Neutrophil (primary cell): ENCODE measurements at regions not wholly inside any gene's neighbourhood (a gene's known extent, or its start where the extent isn't known, plus 50 kb on each side); places are given as distances from the start of the nearest gene placed in this dataset.

Experiments used
- H3K27ac ChIP-seq: fragments of 200-600 bp; sonication (generic); 2 replicates; pipeline ENCODE4 v1.5.1; 2016; ENCODE audit warnings: mild to moderate bottlenecking, moderate library complexity
- H3K27me3 ChIP-seq: fragments of 200-600 bp; sonication (generic); 2 replicates; pipeline ENCODE4 v1.6.0; 2016; ENCODE audit warnings: mild to moderate bottlenecking
- H3K36me3 ChIP-seq: fragments of 200-600 bp; sonication (generic); 2 replicates; pipeline ENCODE4 v1.5.1; 2017
- H3K4me1 ChIP-seq, 2 experiments: fragments of 200-600 bp in 1 of 2; sonication (generic) in 1 of 2; 1 replicate in 1 of 2; 2 replicates in 1 of 2; pipeline versions ENCODE4 v1.5.1 to v1.6.1; 2013 to 2016; ENCODE audit warnings: low read depth in 1 of 2, low read length in 1 of 2, mild to moderate bottlenecking in 1 of 2, moderate library complexity in 1 of 2; ENCODE audit not compliant: control insufficient read depth in 1 of 2, insufficient read depth in 1 of 2
- H3K4me3 ChIP-seq, 2 experiments: fragments of 200-600 bp in 1 of 2; sonication (generic) in 1 of 2; 1 replicate in 1 of 2; 2 replicates in 1 of 2; pipeline ENCODE4 v1.5.1; 2013 to 2016; ENCODE audit warnings: low read depth in 1 of 2, low read length in 1 of 2, mild to moderate bottlenecking in 1 of 2, moderate library complexity in 1 of 2
- H3K9me3 ChIP-seq: fragments of 200-600 bp; sonication (generic); 2 replicates; pipeline ENCODE4 v1.5.1; 2016
- TF ChIP-seq, protein P1 (sequence below): fragments of 200-600 bp; sonication (generic); IDR thresholded peaks from 2 replicates; pipeline ENCODE4 v1.5.1; 2016; ENCODE audit warnings: antibody characterized with exemption

DNA sequence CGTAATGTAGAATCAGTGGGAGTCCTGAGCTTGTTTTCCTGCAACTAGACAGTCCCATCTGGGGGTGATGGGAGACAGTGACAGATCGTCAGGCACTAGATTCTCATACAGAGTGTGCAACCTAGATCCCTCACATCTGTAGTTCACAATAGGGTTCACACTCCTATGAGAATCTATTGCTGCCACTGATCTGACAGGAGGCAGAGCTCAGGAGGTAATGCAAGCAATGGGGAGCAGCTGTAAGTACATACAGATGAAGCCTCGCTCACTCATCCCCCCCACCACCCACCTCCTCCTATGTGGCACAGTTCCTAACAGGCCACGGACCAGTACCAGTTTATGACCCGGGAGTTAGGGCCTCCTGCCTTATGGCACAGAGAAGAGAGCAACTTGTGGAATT, 116.2 kb upstream of the PIK3R1 start:
- no peak overlapping the region for H3K27ac ChIP-seq
- no peak overlapping the region for H3K4me3 ChIP-seq
- TF ChIP-seq, protein P1, sequence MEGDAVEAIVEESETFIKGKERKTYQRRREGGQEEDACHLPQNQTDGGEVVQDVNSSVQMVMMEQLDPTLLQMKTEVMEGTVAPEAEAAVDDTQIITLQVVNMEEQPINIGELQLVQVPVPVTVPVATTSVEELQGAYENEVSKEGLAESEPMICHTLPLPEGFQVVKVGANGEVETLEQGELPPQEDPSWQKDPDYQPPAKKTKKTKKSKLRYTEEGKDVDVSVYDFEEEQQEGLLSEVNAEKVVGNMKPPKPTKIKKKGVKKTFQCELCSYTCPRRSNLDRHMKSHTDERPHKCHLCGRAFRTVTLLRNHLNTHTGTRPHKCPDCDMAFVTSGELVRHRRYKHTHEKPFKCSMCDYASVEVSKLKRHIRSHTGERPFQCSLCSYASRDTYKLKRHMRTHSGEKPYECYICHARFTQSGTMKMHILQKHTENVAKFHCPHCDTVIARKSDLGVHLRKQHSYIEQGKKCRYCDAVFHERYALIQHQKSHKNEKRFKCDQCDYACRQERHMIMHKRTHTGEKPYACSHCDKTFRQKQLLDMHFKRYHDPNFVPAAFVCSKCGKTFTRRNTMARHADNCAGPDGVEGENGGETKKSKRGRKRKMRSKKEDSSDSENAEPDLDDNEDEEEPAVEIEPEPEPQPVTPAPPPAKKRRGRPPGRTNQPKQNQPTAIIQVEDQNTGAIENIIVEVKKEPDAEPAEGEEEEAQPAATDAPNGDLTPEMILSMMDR, result no peak
- H3K27me3 ChIP-seq, result no peaks in the 10 kb centered on the region
- no peaks in the 10 kb centered on the region for H3K36me3 ChIP-seq
- no peaks in the 10 kb centered on the region for H3K9me3 ChIP-seq
- H3K4me1 ChIP-seq, result no peaks in the 10 kb centered on the region

GRCh38 chr5:68093455-68094159, 121.9 kb upstream of the PIK3R1 start:
- no peaks in the 10 kb centered on the region for H3K9me3 ChIP-seq
- no peaks in the 10 kb centered on the region for H3K4me1 ChIP-seq
- no peaks in the 10 kb centered on the region for H3K36me3 ChIP-seq
- TF ChIP-seq, protein P1, result no peak
- H3K27me3 ChIP-seq, result no peaks in the 10 kb centered on the region
- no peak overlapping the region for H3K4me3 ChIP-seq
- H3K27ac ChIP-seq, result no peak overlapping the region

- H3K9me3 ChIP-seq, result no peaks in the 10 kb centered on the region
- H3K4me3 ChIP-seq, result no peak overlapping the region
- no peaks in the 10 kb centered on the region for H3K4me1 ChIP-seq
- no peaks in the 10 kb centered on the region for H3K36me3 ChIP-seq
- no peak overlapping the region for H3K27ac ChIP-seq
- no peaks in the 10 kb centered on the region for H3K27me3 ChIP-seq
- TF ChIP-seq, protein P1, result no peak
Observed at GRCh38 chr5:68088302-68088701, 127.3 kb upstream of the PIK3R1 start.

DNA sequence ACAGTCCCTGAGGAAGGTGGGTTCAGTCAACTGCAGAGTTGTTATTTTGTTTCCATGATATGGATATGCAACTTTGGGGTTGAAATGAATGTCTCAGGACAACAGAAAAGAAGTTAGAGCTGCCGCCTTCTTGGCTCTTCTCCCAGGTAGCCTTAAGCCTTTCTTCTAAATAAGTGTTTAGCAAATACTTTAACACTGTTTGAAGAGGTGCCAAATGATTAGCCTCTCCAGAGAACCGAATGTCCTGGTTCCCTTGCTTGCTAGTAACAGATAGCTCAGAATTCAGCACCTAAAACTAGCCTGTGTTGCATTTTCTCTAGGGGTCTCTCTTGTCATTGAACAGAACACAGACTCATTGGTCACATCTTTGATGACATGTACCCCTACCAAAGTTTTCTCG, 127.7 kb upstream of the PIK3R1 start:
- no peaks in the 10 kb centered on the region for H3K4me1 ChIP-seq
- H3K36me3 ChIP-seq, result no peaks in the 10 kb centered on the region
- H3K4me3 ChIP-seq, result no peak overlapping the region
- H3K27ac ChIP-seq, result no peak overlapping the region
- H3K27me3 ChIP-seq, result no peaks in the 10 kb centered on the region
- TF ChIP-seq, protein P1, result no peak
- H3K9me3 ChIP-seq, result no peaks in the 10 kb centered on the region

DNA sequence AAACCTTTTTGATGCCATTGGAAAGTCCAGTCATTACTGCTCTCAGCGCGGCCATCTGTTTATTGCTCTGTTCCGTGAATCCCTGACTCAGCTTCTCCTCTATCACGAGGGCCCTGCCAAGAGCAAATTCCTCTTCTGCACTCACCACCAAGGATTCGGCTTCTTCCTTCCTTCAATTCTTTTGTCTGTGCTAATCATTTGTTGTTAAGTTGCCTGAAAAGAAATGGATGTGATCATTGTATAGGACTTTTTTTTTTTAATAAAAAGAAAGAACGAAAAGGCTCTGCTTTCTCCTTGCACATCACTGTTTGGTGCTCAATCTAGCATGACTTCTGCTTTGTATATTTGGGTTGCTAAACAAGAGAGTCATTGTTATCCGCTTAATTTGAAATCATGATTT, 128.7 kb upstream of the PIK3R1 start:
- Histone ChIP-seq H3K4me1 (no peaks in the 10 kb centered on the region), H3K9me3 (no peaks in the 10 kb centered on the region), H3K4me3 (no peak overlapping the region), H3K27me3 (no peaks in the 10 kb centered on the region), H3K36me3 (no peaks in the 10 kb centered on the region), H3K27ac (no peak overlapping the region)
- TF ChIP-seq, protein P1, result no peak
